Liver (tissue), 8 donors: ENCODE measurements at regions not wholly inside any gene's neighbourhood (a gene's known extent, or its start where the extent isn't known, plus 50 kb on each side); places are given as distances from the start of the nearest gene placed in this dataset.

ENCODE experiments used
- DNase-seq: peaks from one replicate; pipeline ENCODE4 v3.0.0-alpha.2; 2017; ENCODE audit warnings: low spot score
- H3K27ac ChIP-seq, 2 donors: one replicate each; pipeline ENCODE4 v1.7.0; 2013; ENCODE audit warnings: inconsistent platforms in 2 of 2, low read length in 2 of 2, control low read depth in 1 of 2, low read depth in 1 of 2, mild to moderate bottlenecking in 1 of 2
- H3K27me3 ChIP-seq, 4 donors: one replicate each; pipeline versions ENCODE4 v1.6.1 to v1.7.0; 2013; ENCODE audit warnings: low read length in 3 of 4, inconsistent platforms in 1 of 4, mild to moderate bottlenecking in 1 of 4, moderate library complexity in 1 of 4; ENCODE audit not compliant: control insufficient read depth in 4 of 4, insufficient read depth in 4 of 4
- H3K36me3 ChIP-seq, 4 donors: one replicate each; pipeline versions ENCODE4 v1.6.1 to v1.7.0; 2013; ENCODE audit warnings: low read length in 3 of 4, mild to moderate bottlenecking in 3 of 4, low read depth in 1 of 4, moderate library complexity in 1 of 4; ENCODE audit not compliant: control insufficient read depth in 4 of 4, insufficient read depth in 3 of 4
- H3K4me1 ChIP-seq, 4 donors: one replicate each; pipeline versions ENCODE4 v1.6.1 to v1.7.0; 2013; ENCODE audit warnings: low read length in 3 of 4, mild to moderate bottlenecking in 3 of 4, moderate library complexity in 1 of 4; ENCODE audit not compliant: control insufficient read depth in 4 of 4, insufficient read depth in 4 of 4
- H3K4me3 ChIP-seq, 3 donors: one replicate each; pipeline versions ENCODE4 v1.6.1 to v1.7.0; 2013; ENCODE audit warnings: low read length in 3 of 3, control low read depth in 1 of 3, low read depth in 1 of 3, mild to moderate bottlenecking in 1 of 3
- H3K9ac ChIP-seq, 2 donors: one replicate each; pipeline ENCODE4 v1.7.0; 2013; ENCODE audit warnings: low read length in 2 of 2, mild to moderate bottlenecking in 2 of 2, moderate library complexity in 2 of 2, control low read depth in 1 of 2, low read depth in 1 of 2
- H3K9me3 ChIP-seq, 4 donors: one replicate each; pipeline versions ENCODE4 v1.6.1 to v1.7.0; 2013; ENCODE audit warnings: low read length in 3 of 4; ENCODE audit not compliant: control insufficient read depth in 4 of 4
- ATF3 ChIP-seq: IDR thresholded peaks from 2 replicates; pipeline ENCODE4 v1.6.1; 2016; ENCODE audit warnings: antibody characterized with exemption
- EGR1 ChIP-seq, 2 donors: IDR thresholded peaks; 2 replicates each; pipeline ENCODE4 v1.6.1; 2016 to 2018; ENCODE audit warnings: antibody characterized with exemption in 2 of 2, low read depth in 2 of 2
- FOXA1 ChIP-seq: IDR thresholded peaks from 2 replicates; pipeline ENCODE4 v1.6.1; 2016; ENCODE audit warnings: antibody characterized with exemption
- FOXA2 ChIP-seq: IDR thresholded peaks from 2 replicates; pipeline ENCODE4 v1.6.1; 2016; ENCODE audit warnings: antibody characterized with exemption
- GABPA ChIP-seq, 2 donors: IDR thresholded peaks in 1 of 2; conservative IDR thresholded peaks in 1 of 2; 2 replicates each; pipeline ENCODE4 v1.6.1; 2016; ENCODE audit warnings: antibody characterized with exemption in 2 of 2, mild to moderate bottlenecking in 1 of 2, moderate library complexity in 1 of 2
- HNF4A ChIP-seq, 2 donors: conservative IDR thresholded peaks; 2 replicates each; pipeline ENCODE4 v1.6.1; 2016; ENCODE audit warnings: antibody characterized with exemption in 2 of 2, mild to moderate bottlenecking in 2 of 2
- HNF4G ChIP-seq: IDR thresholded peaks from 2 replicates; pipeline ENCODE4 v1.6.1; 2016; ENCODE audit warnings: antibody characterized with exemption
- JUND ChIP-seq, 2 donors: IDR thresholded peaks; 2 replicates each; pipeline ENCODE4 v1.6.1; 2016; ENCODE audit warnings: antibody characterized with exemption in 2 of 2
- NR2F2 ChIP-seq: IDR thresholded peaks from 2 replicates; pipeline ENCODE4 v1.6.1; 2016; ENCODE audit warnings: antibody characterized with exemption
- RAD21 ChIP-seq, 2 donors: IDR thresholded peaks; 2 replicates each; pipeline ENCODE4 v1.6.1; 2016; ENCODE audit warnings: antibody characterized with exemption in 2 of 2, mild to moderate bottlenecking in 2 of 2
- RXRA ChIP-seq, 2 donors: IDR thresholded peaks; 2 replicates each; pipeline ENCODE4 v1.6.1; 2017 to 2018; ENCODE audit warnings: antibody characterized with exemption in 2 of 2, mild to moderate bottlenecking in 1 of 2
- SP1 ChIP-seq: IDR thresholded peaks from 2 replicates; pipeline ENCODE4 v1.6.1; 2018; ENCODE audit warnings: antibody characterized with exemption, mild to moderate bottlenecking
- TAF1 ChIP-seq: conservative IDR thresholded peaks from 2 replicates; pipeline ENCODE4 v1.6.1; 2016; ENCODE audit warnings: antibody characterized with exemption, mild to moderate bottlenecking
- YY1 ChIP-seq: IDR thresholded peaks from 2 replicates; pipeline ENCODE4 v1.6.1; 2016; ENCODE audit warnings: antibody characterized with exemption, mild to moderate bottlenecking
- ZBTB33 ChIP-seq: IDR thresholded peaks from 2 replicates; pipeline ENCODE4 v1.6.1; 2016; ENCODE audit warnings: antibody characterized with exemption
- WGBS: extraction: QIAGEN DNeasy Blood & Tissue Kit; methylation state at CpG from one replicate; pipeline ENCODE4 v1.1.7; 2013; 5-methylcytosine and 5-hydroxymethylcytosine counted together
- TF ChIP-seq, protein P1 (sequence below): IDR thresholded peaks from 2 replicates; pipeline ENCODE4 v1.6.1; 2016; ENCODE audit warnings: antibody characterized with exemption
- TF ChIP-seq, protein P2 (sequence below): IDR thresholded peaks from 2 replicates; pipeline ENCODE4 v1.6.1; 2016; ENCODE audit warnings: antibody characterized with exemption, mild to moderate bottlenecking
- TF ChIP-seq, protein P3 (sequence below): fragments of 150-350 bp; IDR thresholded peaks from 2 replicates; pipeline ENCODE4 v1.5.1; 2017; ENCODE audit warnings: improper control_type of control experiment, low read depth, low read length; ENCODE audit not compliant: missing input control
- donor health status: healthy.
- donor health status: healthy.
- donor health status: healthy.
- donor health status: healthy.
- donor health status: healthy.

DNA sequence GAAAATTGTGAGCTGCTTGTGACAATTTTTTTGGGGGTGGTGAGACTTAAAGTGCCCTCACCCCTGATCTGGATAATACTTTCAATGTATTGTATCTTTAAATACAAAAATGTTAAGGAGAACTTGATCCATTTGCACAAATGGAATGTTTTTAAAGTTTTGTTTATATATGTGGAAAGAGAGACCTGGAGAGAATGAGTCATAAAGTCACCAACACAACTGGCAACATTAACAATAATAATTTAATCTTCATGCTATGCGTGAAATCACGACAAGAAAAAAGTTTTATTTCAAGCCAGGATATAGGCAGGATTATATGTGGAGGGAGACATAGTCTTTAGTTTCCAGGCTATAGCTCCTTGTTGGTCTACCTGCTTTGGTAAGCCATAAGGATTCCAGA is 537.5 kb downstream of the GPAM start:
- H3K4me1 ChIP-seq: no peaks in the 10 kb centered on the region
- no peaks in the 10 kb centered on the region for H3K27me3 ChIP-seq
- no peak overlapping the region for H3K9ac ChIP-seq
- no peak overlapping the region for H3K4me3 ChIP-seq
- DNase-seq: no peak
- H3K27ac ChIP-seq: no peak overlapping the region
- no peak for TF ChIP-seq FOXA1
- no peak for TF ChIP-seq JUND (IDR thresholded peaks at IDR 0.05)
- TF ChIP-seq, protein P1, sequence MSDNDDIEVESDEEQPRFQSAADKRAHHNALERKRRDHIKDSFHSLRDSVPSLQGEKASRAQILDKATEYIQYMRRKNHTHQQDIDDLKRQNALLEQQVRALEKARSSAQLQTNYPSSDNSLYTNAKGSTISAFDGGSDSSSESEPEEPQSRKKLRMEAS: no peak
- TF ChIP-seq SP1: no peak
- no peak for TF ChIP-seq TAF1
- TF ChIP-seq EGR1 (IDR thresholded peaks at IDR 0.05; ENCODE audit: low read depth in 2 of 2): no peak
- no peak for TF ChIP-seq ZBTB33
- TF ChIP-seq YY1: no peak
- no peak for TF ChIP-seq GABPA (IDR thresholded peaks at IDR 0.05 in 1 of 2, conservative IDR thresholded peaks at IDR 0.05 in 1 of 2)
- TF ChIP-seq FOXA2: no peak
- no peak for TF ChIP-seq RAD21 (IDR thresholded peaks at IDR 0.05)
- TF ChIP-seq, protein P2, sequence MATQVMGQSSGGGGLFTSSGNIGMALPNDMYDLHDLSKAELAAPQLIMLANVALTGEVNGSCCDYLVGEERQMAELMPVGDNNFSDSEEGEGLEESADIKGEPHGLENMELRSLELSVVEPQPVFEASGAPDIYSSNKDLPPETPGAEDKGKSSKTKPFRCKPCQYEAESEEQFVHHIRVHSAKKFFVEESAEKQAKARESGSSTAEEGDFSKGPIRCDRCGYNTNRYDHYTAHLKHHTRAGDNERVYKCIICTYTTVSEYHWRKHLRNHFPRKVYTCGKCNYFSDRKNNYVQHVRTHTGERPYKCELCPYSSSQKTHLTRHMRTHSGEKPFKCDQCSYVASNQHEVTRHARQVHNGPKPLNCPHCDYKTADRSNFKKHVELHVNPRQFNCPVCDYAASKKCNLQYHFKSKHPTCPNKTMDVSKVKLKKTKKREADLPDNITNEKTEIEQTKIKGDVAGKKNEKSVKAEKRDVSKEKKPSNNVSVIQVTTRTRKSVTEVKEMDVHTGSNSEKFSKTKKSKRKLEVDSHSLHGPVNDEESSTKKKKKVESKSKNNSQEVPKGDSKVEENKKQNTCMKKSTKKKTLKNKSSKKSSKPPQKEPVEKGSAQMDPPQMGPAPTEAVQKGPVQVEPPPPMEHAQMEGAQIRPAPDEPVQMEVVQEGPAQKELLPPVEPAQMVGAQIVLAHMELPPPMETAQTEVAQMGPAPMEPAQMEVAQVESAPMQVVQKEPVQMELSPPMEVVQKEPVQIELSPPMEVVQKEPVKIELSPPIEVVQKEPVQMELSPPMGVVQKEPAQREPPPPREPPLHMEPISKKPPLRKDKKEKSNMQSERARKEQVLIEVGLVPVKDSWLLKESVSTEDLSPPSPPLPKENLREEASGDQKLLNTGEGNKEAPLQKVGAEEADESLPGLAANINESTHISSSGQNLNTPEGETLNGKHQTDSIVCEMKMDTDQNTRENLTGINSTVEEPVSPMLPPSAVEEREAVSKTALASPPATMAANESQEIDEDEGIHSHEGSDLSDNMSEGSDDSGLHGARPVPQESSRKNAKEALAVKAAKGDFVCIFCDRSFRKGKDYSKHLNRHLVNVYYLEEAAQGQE: no peak
- TF ChIP-seq NR2F2: no peak
- no peak for TF ChIP-seq HNF4G
- no peak for TF ChIP-seq RXRA (IDR thresholded peaks at IDR 0.05)
- TF ChIP-seq HNF4A (conservative IDR thresholded peaks at IDR 0.05): no peak
- no peak for TF ChIP-seq ATF3
- TF ChIP-seq, protein P3, sequence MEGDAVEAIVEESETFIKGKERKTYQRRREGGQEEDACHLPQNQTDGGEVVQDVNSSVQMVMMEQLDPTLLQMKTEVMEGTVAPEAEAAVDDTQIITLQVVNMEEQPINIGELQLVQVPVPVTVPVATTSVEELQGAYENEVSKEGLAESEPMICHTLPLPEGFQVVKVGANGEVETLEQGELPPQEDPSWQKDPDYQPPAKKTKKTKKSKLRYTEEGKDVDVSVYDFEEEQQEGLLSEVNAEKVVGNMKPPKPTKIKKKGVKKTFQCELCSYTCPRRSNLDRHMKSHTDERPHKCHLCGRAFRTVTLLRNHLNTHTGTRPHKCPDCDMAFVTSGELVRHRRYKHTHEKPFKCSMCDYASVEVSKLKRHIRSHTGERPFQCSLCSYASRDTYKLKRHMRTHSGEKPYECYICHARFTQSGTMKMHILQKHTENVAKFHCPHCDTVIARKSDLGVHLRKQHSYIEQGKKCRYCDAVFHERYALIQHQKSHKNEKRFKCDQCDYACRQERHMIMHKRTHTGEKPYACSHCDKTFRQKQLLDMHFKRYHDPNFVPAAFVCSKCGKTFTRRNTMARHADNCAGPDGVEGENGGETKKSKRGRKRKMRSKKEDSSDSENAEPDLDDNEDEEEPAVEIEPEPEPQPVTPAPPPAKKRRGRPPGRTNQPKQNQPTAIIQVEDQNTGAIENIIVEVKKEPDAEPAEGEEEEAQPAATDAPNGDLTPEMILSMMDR: no peak
- WGBS: 89% methylated on average over 2 of the region's 2 CpGs
- peaks cover 3 to 9% (median 4%) of the 10 kb centered on the region in 4 donors for H3K9me3 ChIP-seq
- H3K36me3 ChIP-seq: no peaks in the 10 kb centered on the region
